ENCODE measurements at regions not wholly inside any gene's neighbourhood (a gene's known extent, or its start where the extent isn't known, plus 50 kb on each side); places are given as distances from the start of the nearest gene placed in this dataset.

DNA sequence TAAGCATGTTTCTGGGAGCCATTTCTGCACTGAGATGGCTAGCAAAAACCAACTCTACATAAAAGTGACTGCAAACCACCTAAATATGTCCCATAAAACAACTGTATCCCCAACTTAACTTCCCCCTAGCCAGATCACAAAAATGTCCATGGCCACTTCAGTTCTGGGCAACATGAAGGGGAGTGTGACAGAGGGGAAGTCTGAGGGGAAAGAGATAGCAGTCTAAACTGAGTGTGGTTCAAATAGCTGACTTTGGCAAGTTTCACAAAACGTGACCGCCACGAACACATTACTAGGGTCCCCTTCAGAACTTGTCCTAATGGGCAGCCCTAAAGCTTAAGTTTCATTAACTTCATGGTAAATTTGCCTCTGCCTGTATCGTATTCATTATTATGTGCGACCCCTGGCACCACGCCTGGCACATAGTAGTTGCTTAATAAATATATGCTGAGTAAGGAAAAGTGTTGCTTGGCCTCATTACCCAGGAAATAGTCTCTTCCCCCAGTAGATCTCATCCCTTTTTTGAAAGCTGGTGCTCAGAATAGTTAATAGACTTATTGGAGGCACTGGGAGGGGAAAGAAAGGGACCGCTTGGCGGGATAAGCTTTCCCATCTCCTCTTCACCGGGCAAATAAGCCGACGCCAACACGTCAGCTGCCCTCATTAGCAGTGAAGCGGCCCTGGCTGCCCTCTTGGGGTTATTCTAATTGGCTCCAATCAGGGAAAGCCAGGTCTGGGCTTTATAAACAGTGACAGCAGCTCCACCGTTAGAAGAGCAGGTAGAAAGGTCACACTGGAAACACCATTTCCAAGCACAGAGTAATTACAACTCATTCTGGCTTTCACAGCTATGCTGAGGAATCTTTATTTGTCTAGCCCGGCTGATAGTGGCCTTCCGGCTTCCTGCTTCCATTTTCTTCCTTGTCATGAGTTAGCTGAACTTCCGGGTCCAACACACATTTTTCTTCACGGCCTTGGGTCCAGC, 122.1 kb downstream of the LRIG2 start:
- no peaks in the 10 kb centered on the region for H3K36me3 ChIP-seq (ENCODE audit: low read depth, low read length)
- DNase-seq: no peak
- ChIA-PET POLR2A (ENCODE audit: unreplicated experiment) (interaction anchor here (0.7 kb wide), 1 partner anchor 23 kb away, joined by 4 read pairs; no protein-coding TSS in a partner anchor), CTCF (interaction anchor here (0.6 kb wide), 1 partner anchor 24 kb away, joined by 5 read pairs; no protein-coding TSS in a partner anchor)
- no peaks in the 10 kb centered on the region for H4K20me1 ChIP-seq (ENCODE audit: low read length)
- no peaks in the 10 kb centered on the region for H3K79me2 ChIP-seq (ENCODE audit: low read length)
- H3K4me3 ChIP-seq (ENCODE audit: low read length): no peak overlapping the region
- no peaks in the 10 kb centered on the region for H3K4me1 ChIP-seq (ENCODE audit: insufficient read depth, low read length)
- H3K9me3 ChIP-seq (ENCODE audit: low read length): no peaks in the 10 kb centered on the region
- H3K9ac ChIP-seq (ENCODE audit: low read length): no peak overlapping the region
- BruUV-seq (replicated peaks): no TSS peak
- no peaks in the 10 kb centered on the region for H3F3A ChIP-seq (ENCODE audit: low read length, unreplicated experiment)
- no peak overlapping the region for H2AFZ ChIP-seq (ENCODE audit: low read length)
- H3K9me2 ChIP-seq (replicated peaks; ENCODE audit: low read length): no peaks in the 10 kb centered on the region
- H3K4me2 ChIP-seq (ENCODE audit: low read length): no peak overlapping the region
- intact Hi-C loops (cut with micrococcal nuclease): no loop called here
- no peaks in the 10 kb centered on the region for H3K27me3 ChIP-seq (ENCODE audit: low read length)
- H3K27ac ChIP-seq (ENCODE audit: low read length): no peak overlapping the region
- ATAC-seq: no peak
- TF ChIP-seq EZH2 (IDR thresholded peaks at IDR 0.05; ENCODE audit: low read length, unreplicated experiment) (no peak), EZH2phosphoT487 (IDR thresholded peaks at IDR 0.05; ENCODE audit: borderline replicate concordance, low read length) (no peak)

DNA sequence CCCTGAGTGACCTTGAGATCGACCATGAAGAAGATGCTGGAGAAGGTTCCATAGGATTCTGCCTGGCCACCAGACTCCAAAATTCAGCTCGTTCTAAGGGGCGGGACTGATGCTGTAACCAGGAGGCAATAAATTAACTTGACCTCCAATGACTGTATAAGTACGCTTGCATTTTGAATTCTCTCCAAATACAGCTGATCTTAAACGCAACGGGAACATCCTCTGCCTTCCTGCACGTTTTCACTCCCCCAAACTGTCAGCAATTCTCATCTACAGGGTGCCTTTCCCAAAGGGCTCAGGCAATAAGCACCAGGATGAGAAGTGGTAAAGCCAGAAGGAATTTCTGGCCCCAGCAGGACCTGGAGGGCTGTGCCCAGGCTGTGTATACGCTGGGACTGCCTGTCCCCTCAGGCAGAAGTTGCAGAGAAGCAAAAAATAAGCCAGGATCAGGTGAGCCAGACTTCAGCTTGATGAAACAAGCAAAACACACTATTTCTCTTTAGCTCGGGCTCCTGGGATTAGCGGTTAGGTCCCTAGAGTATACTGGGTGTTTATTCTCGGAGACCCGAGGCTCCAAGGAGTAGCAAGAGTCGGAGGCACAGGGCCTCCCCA, 124.8 kb downstream of the LRIG2 start:
- intact Hi-C loops (cut with micrococcal nuclease): no loop called here
- no peak overlapping the region for H3K4me2 ChIP-seq (ENCODE audit: low read length)
- H3K9me3 ChIP-seq (ENCODE audit: low read length): no peaks in the 10 kb centered on the region
- H3F3A ChIP-seq (ENCODE audit: low read length, unreplicated experiment): no peaks in the 10 kb centered on the region
- TF ChIP-seq, protein P1, sequence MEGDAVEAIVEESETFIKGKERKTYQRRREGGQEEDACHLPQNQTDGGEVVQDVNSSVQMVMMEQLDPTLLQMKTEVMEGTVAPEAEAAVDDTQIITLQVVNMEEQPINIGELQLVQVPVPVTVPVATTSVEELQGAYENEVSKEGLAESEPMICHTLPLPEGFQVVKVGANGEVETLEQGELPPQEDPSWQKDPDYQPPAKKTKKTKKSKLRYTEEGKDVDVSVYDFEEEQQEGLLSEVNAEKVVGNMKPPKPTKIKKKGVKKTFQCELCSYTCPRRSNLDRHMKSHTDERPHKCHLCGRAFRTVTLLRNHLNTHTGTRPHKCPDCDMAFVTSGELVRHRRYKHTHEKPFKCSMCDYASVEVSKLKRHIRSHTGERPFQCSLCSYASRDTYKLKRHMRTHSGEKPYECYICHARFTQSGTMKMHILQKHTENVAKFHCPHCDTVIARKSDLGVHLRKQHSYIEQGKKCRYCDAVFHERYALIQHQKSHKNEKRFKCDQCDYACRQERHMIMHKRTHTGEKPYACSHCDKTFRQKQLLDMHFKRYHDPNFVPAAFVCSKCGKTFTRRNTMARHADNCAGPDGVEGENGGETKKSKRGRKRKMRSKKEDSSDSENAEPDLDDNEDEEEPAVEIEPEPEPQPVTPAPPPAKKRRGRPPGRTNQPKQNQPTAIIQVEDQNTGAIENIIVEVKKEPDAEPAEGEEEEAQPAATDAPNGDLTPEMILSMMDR (conservative IDR thresholded peaks at IDR 0.05; ENCODE audit: low read depth, low read length): no peak
- TF ChIP-seq EZH2 (IDR thresholded peaks at IDR 0.05; ENCODE audit: low read length, unreplicated experiment) (no peak), EZH2phosphoT487 (IDR thresholded peaks at IDR 0.05; ENCODE audit: borderline replicate concordance, low read length) (no peak)
- DNase-seq: no peak
- H3K9ac ChIP-seq (ENCODE audit: low read length): no peak overlapping the region
- no peak overlapping the region for H2AFZ ChIP-seq (ENCODE audit: low read length)
- H3K4me3 ChIP-seq (ENCODE audit: low read length): no peak overlapping the region
- BruUV-seq (replicated peaks): no TSS peak
- ATAC-seq: no peak
- no peaks in the 10 kb centered on the region for H3K9me2 ChIP-seq (replicated peaks; ENCODE audit: low read length)
- H3K79me2 ChIP-seq (ENCODE audit: low read length): no peaks in the 10 kb centered on the region
- POLR2A ChIA-PET (ENCODE audit: unreplicated experiment): no interaction called here
- CTCF ChIA-PET: no interaction called here
- no peaks in the 10 kb centered on the region for H3K36me3 ChIP-seq (ENCODE audit: low read depth, low read length)
- H3K4me1 ChIP-seq (ENCODE audit: insufficient read depth, low read length): no peaks in the 10 kb centered on the region
- H3K27ac ChIP-seq (ENCODE audit: low read length): no peak overlapping the region
- H3K27me3 ChIP-seq (ENCODE audit: low read length): no peaks in the 10 kb centered on the region
- no peaks in the 10 kb centered on the region for H4K20me1 ChIP-seq (ENCODE audit: low read length)

DNA sequence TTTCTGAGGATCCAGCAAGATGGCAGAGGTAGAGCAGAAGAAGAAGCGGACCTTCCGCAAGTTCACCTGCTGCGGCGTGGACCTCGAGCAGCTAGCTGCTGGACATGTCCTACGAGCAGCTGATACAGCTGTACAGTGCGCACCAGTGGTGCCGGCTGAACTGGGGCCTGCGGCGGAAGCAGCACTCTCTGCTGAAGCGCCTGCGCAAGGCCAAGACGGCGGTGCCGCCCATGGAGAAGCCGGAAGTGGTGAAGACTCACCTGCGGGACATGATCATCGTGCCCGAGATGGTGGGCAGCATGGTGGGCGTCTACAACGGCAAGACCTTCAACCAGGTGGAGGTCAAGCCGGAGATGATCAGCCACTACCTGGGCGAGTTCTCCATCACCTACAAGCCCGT, 125.8 kb downstream of the LRIG2 start:
- no TSS peak for BruUV-seq (replicated peaks)
- Histone ChIP-seq H3K4me1 (ENCODE audit: insufficient read depth, low read length) (no peaks in the 10 kb centered on the region), H3K27ac (ENCODE audit: low read length) (no peak overlapping the region), H3K36me3 (ENCODE audit: low read depth, low read length) (no peaks in the 10 kb centered on the region), H3K79me2 (ENCODE audit: low read length) (no peaks in the 10 kb centered on the region), H2AFZ (ENCODE audit: low read length) (no peak overlapping the region), H3K27me3 (ENCODE audit: low read length) (no peaks in the 10 kb centered on the region), H3K9ac (ENCODE audit: low read length) (no peak overlapping the region), H3K4me3 (ENCODE audit: low read length) (no peak overlapping the region), H3K4me2 (ENCODE audit: low read length) (no peak overlapping the region), H3K9me3 (ENCODE audit: low read length) (no peaks in the 10 kb centered on the region), H4K20me1 (ENCODE audit: low read length) (no peaks in the 10 kb centered on the region), H3F3A (ENCODE audit: low read length, unreplicated experiment) (no peaks in the 10 kb centered on the region), H3K9me2 (replicated peaks; ENCODE audit: low read length) (no peaks in the 10 kb centered on the region)
- TF ChIP-seq EZH2 (IDR thresholded peaks at IDR 0.05; ENCODE audit: low read length, unreplicated experiment) (no peak), EZH2phosphoT487 (IDR thresholded peaks at IDR 0.05; ENCODE audit: borderline replicate concordance, low read length) (no peak)
- TF ChIP-seq, protein P1 (conservative IDR thresholded peaks at IDR 0.05; ENCODE audit: low read depth, low read length): no peak
- no peak for DNase-seq
- no peak for ATAC-seq
- intact Hi-C loops (cut with micrococcal nuclease): no loop called here
- ChIA-PET CTCF (no interaction called here), POLR2A (ENCODE audit: unreplicated experiment) (no interaction called here)

Measured in PC-3 (cell line).